ENCODE measurements at regions not wholly inside any gene's neighbourhood (a gene's known extent, or its start where the extent isn't known, plus 50 kb on each side); places are given as distances from the start of the nearest gene placed in this dataset.

DNA sequence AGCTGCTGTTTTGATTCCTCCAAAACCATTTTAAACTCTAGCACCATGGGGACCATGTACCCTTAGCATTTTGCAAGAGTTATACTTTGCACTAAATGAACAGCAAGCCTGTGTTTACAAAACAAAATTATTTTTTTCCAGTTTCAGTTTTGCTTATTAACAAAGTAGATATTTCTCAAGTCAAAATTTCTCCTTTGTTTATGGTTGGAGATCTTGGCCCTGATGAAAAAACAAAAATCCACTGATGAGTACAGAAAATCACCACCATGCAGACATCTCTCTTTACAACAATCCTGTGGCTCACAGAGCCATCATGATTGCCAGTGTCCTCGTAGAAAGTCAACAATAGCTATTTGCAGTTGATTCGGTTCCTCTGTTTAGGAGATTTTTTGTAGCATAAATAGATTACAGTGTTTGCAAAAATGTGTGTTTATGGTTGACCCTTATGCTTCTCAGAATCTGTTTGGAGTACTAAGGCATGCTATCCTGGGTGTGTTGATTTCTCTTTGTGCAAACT is 201.1 kb upstream of the NUDT4 start:
- DNase-seq (ENCODE audit: low read depth in 1 of 2, low spot score in 1 of 2): no peak

DNA sequence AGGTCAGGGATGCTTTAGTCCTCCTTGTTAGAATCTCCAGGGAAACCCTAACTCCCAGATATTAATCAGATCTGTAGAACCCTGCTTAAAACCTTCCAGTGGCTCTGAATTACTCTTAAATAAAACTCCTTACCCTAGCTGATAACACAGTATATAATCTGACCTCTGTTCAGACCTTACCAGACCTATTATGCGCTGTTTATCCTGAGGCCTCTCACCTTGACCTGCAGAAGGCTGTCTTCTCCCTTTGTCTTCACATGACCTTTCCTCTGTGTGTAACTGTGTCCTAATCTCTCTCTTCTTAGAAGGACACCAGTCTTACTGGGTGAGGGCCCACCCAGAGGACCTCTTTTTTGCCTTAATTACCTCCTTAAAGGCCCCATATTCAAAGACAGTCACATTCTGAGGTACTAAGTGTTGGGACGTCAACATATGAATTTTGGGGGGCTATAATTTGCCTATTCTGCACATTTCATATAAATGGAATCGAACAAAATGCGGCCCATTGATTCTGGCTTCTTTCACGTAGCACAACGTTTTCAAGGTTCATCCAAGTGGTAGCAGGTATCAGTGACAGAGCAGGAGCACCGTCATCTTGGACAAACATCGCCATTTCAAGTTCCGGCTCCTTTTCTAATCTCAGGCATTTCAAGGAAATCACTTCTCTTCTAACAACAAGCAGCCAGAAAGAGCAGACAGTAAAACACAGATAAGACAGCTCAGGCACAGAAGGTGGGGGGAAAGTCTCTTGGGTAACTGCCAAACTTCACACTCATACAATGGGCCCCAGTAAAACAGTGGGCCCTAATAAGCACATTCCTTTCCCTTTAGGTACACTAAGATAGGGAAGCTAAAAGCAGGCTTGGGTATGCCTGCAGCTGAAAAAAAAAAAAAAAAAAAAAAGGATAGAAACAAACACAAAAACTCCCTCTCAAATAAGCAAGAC is 200.2 kb upstream of the NUDT4 start:
- no peak for DNase-seq (ENCODE audit: low read depth in 1 of 2, low spot score in 1 of 2)

DNA sequence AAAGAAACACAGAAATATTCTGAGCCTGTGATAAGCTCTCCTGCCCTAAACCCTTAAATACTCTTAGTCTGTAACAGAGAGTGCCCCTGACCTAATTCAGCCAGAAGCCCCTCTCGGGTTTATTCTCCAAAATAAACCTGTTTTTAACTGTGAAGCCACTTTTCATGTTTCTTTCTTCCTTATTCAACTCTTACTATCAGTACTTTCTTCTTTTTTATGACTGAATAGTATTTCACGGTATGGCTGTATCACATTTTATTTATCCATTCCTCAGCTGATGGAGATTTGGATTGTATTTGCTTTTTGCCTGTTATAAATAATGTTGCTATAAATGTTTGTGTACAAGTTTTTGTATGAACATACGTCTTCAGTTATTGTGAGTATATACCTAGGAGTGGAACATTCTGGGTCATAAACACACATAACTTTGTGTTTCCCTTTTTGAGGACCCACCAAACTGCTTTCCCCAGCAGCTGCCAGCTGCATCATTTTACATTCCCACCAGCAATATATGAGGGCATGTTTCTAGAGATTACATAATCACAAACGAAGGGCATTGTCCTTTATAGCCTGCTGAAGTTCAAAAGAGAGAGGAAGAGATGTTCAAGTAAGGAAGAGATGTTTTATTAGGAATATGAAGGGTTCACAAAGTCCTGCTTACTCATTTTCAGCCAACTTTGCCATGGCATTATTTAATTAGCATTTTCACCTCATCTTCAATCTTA is 199.4 kb upstream of the NUDT4 start:
- no peak for DNase-seq (ENCODE audit: low read depth in 1 of 2, low spot score in 1 of 2)

DNA sequence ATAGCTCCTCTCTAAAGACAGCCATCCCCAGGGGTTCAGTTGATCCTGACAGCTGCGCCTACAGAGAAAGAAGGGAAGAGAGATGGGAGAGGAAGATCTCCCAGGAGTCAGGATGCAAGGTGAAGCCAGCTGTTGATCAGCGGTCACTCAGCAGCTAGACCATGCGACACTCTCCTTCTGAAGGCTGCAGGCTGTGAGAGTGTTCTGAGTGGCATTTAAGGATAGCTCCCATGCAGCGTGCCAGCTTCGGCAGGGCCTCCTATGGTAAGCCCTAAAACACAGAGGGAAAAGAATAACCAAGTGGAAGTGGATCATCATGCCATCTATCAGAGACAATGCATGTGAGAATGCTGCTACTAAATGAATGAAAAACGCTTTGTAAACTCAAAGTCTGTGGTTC is 197.9 kb upstream of the NUDT4 start:
- no peak for DNase-seq (ENCODE audit: low read depth in 1 of 2, low spot score in 1 of 2)

DNA sequence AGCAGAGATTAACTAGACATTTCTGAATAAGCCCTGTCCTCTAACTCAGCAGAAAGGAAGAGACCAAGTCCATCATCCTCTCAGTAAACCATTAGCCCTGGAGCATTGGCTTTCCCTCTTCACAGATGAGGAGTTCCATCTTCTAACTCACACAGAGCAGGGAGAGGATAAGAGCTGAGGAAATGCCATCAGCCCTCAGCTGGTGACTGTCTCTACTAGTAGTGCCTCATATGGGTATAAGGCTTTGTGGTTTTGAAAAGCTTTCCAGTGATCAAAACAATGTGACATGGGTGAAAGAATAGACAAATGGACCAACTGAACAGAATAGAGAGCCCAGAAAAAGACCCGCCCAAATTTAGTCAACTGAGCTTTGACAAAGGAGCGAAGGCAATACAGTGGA is 197.2 kb upstream of the NUDT4 start:
- DNase-seq (ENCODE audit: low read depth in 1 of 2, low spot score in 1 of 2): no peak

DNA sequence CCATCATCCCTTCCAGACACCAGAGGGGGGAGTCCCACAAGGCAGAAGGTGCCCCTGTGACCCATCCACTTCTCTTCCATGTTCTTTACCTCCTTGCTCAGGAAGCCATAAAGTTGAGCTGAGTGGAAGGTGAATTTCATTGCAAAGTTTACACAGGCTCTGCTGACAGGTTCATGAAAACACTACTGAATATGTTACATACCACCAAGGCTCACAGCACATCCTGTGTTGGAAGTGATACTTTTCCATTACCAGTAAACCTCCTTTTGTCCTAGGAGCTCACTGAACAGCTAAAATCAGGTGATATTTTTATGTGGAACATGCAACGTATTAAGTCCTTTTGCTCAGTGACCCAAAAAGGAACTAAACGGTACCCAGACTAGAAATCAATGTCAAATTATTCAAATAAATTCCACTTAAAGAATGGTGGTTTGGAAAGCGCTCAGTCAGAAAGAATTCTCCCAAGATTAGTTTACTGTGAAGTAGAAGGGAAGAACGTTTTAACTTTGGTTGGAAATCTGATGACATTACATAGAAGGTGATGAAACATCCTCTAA is 196.2 kb upstream of the NUDT4 start:
- DNase-seq (ENCODE audit: low read depth in 1 of 2, low spot score in 1 of 2): no peak

DNA sequence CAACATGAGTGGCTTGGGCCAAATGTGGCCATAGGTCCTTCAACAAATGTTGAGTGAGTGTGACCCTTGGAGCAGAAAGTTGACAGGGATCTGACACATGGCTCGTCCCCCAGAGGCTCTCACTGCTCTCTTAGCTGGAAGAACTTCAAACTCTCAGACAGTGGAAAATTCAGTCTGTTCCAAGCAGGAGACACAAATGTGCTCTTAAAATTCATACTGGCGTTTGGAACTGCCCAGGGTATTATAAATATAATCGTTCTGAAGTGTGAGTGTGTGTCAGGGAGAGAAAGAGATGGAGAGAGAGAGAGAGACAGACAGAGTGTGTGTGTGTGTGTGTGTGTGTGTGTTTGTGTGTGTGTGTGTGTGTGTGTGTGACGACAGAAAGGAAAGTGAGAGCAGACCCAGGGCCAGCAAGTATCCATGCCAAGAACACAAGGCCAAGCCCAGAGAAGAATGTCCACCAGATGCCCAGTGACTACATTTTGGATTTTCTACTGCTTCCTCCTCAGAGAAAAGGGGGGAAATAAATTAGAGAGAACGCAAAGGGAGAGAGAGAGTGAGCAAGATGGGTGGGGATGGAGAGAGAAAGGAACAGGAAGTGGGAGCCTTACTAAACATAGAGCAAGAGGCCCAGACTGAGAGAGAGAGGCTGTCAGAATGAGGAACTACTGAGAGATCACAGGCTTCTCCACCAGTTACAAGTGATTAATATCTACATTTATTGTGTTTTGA is 193.6 kb upstream of the NUDT4 start:
- DNase-seq (ENCODE audit: low read depth in 1 of 2, low spot score in 1 of 2): no peak

DNA sequence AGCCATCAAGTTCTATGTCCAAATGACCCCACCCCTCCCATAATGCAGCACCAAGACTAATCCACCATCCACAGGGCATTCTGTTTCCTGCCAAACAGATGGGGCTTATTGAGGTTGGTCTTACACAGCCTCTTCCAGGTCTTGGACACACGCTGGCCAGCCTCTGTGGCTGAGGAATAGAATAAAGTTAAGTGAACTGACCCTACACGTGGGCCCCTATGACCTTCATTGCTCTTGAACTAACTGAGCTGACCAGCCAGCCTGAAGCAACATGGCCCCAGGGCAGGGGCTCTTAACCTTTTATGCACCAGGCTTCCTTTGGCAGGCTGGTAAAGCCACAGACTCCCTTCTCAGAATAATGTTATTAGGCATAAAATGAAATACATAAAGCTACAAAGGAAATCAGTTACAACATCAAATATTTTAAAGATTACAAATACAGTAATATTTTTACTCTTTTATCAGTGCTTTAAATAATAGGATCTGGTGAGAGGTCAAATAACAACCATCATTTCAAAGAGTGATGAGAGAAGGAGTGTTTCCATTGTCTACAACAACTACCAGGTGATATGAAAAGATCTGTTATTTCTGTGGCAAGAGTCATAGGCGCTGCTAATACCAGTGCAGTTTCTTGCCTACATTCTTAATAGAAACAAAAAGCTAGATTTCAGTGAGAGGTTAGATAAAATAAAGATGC is 192.9 kb upstream of the NUDT4 start:
- DNase-seq (ENCODE audit: low read depth in 1 of 2, low spot score in 1 of 2): no peak

DNA sequence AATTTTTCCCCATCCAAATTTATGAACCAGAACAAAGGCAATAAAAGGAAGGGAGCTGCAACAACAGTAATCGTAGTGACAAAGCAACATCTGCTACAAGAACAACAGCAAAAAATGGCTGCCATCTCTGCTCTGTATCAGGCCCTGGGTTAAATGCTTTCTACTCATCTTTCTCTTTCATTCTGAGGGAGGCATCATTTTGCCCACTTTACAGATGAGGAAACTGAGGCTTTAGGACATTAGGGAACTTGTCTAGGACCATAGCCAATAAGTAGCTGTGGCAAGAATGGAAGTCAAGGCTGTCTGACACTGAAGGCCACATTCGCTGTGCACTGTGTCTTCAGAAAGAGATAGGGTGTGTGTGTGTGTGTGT is 192.4 kb upstream of the NUDT4 start:
- DNase-seq (ENCODE audit: low read depth in 1 of 2, low spot score in 1 of 2): no peak

DNA sequence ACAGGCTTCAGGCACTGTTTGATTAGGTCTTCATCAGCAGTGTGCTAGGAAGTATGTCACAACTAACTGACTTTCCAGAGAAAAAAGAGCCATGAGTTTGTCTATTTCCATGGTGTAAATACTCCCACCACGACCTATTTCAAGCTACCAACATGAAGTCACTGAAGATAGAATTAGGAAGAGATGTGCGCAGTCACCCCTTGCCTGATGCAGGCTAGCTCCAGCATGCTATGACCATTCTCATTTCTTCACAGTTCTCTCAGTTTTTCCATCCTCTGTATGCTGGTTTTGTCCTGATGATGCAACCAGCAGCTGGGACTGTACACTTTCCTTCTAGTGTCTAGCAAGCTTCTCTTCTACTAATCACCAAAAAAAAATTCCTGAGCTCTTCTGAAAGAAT is 191.6 kb upstream of the NUDT4 start:
- DNase-seq (ENCODE audit: low read depth in 1 of 2, low spot score in 1 of 2): no peak

DNA sequence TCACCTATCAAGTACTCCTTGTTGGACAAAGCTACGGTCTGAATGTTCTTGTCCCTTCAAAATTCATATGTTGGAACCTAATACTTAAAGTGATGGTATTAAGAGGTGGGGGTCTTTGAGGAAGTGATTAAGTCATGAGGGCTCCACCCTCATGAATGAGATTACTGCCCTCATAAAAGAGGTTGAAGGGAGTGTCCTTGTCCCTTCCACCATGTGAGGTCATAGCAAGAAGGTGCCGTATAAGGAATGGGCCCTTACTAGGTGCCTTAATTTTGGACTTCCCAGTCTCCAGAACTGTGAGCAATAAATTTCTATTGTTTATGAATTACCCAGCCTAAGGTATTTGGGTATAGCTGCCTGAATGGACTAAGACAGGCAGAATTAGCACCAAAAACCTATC is 191.1 kb upstream of the NUDT4 start:
- no peak for DNase-seq (ENCODE audit: low read depth in 1 of 2, low spot score in 1 of 2)

DNA sequence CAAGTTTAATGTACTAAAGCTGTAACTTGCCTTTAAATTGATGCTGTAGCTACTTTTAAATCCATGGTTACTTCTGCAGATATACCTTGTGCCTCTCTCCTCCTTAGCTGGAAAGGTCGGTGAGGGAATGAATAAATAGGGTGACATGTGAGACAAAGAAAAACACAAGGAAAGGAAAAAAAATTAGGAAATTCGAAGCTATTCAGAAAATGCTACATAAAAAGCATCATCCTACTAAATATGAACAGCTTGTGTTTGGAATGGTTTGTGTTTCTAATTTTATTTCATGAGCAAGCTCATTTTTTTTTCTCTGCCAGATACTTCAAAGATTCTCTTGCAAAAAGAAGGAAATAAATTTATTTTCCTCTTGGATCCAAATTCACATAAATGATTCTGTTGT is 186.3 kb upstream of the NUDT4 start:
- DNase-seq (ENCODE audit: low read depth in 1 of 2, low spot score in 1 of 2): no peak

DNA sequence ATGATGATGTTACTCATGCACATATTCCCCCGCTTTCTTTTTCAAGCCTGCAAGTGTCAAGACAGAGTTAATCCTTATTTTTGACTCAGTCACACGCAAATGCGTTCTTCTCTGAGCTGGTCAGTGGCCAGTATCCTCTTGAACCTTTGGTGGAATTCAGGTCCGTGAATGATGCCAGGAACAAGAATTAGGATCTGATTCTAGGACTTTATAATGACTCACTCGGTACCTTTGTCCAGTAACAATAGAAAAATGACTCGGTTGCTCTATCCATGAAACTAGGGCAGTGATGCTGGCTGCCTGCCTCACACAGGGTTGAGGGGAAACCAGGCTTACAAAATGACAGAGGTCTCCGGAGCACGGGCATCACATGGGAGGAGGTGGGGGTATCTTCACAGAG is 185.8 kb upstream of the NUDT4 start:
- DNase-seq (ENCODE audit: low read depth in 1 of 2, low spot score in 1 of 2): no peak

DNA sequence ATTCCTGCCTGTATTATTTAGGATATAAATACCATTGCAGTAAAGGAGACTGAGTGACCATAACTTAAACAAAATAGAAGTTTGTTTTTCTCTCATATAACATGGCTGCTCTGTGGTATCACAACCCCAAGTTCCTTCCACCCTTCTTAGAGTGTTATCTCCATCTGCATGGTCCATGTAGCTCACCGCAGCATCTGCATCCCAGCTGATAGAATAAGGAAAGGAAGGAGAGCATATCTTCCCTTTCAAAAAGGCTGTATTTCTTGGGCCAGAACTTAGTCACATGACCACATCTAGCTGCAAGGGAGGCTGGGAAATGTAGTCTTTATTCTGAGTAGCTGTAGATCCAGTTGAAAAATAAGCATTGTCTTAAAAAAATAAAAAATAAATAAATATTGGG is 184.8 kb upstream of the NUDT4 start:
- no peak for DNase-seq (ENCODE audit: low read depth in 1 of 2, low spot score in 1 of 2)

DNA sequence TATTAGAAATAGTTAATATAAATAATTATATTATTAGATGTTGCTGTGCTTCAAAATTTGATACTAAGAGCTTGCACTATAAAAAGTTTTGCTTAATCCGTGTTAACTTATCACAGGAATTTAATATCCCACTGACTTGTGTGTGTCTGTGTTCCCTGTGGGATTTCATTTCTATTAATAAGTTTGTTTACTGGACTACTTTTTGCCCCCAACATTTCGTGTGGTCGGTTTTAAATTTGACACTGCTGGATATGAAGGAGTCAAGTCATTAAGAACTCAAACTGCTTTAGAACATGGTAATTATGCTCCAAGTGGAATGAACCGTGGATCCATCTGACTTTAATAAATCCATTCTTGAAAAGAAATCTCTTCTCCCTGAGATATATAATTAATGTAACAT is 182.2 kb upstream of the NUDT4 start:
- no peak for DNase-seq (ENCODE audit: low read depth in 1 of 2, low spot score in 1 of 2)

DNA sequence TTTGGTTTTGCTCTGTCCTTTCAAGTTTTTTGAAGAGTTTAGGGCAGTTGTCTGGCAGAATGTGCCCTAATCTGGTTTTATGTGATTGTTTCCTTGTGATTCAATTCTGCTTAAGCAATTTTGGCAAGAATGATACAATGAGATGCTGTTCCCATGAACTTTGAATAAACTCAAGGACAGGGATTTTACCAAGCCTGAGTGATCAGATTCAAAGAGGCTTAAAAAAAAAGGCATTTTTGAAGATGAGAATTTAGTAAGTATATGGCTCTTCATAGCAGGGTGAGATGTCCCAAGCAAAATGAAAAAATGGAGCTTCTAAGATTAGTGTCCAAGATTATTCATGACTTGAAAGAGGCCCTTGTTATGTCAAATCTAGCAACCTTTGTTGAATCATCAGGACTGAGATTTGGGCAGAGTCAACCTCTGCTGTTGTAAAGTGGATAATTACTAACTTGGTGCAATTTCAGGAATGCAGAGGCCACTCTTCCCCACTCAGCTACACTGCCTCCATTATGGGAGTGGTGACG is 180.6 kb upstream of the NUDT4 start:
- DNase-seq (ENCODE audit: low read depth in 1 of 2, low spot score in 1 of 2): no peak

DNA sequence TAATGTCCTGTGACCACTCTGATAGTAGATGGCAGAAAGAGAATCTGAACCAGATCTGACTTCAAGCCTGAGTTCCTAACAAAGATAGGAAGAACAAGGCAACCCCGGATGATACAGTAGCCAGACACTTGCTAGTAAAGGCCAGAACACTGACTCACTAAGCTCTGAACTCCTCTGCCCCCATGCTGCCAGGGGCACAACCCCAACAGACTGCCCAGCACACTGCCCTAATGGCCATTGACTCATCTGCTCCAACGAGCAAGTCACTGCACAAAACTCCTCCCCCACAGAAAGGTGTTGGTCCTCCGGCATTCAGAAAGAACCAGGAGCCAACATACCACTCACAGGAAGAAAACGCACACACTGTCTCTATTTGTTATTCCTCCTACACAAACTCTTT is 179.6 kb upstream of the NUDT4 start:
- DNase-seq (ENCODE audit: low read depth in 1 of 2, low spot score in 1 of 2): no peak

DNA sequence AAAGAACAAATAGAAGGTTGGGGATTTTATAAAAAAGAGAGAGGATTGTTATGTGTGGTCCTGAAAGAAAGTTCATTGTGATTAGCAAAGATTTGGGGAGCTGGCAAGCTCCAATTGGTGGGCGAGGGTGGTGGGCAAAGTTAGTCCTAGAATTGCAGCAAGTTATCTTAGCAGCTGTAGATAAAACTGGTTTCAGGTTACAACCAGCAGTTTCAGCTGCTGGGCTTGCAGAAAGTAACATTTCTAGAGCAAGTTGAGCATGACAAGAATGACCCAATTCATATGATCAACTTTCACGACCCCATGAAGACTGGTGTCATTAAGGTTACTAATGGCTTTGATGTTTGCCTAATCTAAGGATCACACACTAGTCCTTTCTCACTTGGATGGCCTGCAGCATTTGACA is 177.9 kb upstream of the NUDT4 start:
- no peak for DNase-seq (ENCODE audit: low read depth in 1 of 2, low spot score in 1 of 2)

DNA sequence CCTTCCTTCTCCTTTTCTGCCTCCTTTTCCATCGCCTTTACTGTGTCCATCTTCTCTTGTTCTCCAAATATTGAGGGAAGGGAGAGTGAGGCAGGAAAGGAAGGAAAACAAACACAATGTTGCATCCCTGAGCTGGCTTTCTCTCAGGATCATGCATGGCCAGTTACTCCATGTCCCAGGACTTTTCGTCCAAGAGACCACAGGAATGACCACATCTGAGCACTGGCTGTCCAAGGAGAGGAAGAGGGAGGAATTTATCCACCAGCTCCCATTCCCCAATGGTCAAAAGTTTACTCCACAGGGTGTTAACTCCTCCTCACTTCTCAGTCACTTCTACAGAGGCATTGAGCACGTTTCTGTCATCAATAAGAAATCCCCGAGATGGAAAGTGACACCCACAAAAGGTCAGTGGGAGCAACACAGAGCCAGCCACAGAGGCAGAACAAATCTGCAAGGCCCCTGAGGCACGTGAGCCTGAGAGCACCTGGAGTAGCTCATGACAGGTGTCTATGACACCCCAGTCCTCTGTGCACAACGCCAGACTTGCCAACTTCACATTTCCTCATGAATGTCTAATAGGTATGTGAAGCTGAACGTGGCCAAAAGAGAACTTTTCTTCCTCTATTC is 177.3 kb upstream of the NUDT4 start:
- DNase-seq (ENCODE audit: low read depth in 1 of 2, low spot score in 1 of 2): no peak

DNA sequence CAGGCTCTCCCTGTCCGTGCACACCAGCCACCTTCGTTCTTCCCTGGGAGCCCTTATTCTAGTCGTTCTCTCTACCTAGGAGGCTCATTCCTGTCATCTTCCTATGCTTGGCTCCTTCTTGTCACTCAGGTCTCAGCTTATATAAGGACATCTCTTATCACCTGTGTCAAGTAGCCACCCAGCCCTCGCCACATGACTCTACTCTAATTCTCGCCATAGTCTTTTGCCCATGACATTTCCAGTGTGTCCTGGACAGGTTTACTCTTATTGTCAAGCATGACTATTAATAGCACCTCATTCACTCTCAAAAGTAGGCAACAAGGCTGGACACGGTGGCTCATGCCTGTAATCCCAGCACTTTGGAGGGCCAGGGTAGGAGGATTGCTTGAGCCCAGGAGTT is 175.7 kb upstream of the NUDT4 start:
- no peak for DNase-seq (ENCODE audit: low read depth in 1 of 2, low spot score in 1 of 2)
